GM03348 (cell line): ENCODE measurements at regions not wholly inside any gene's neighbourhood (a gene's known extent, or its start where the extent isn't known, plus 50 kb on each side); places are given as distances from the start of the nearest gene placed in this dataset.
"Not testable (repeated sequence)": the region's sequence is repeated elsewhere in the genome, so short reads cannot be mapped to it uniquely, and the experiment has no call there.

ENCODE experiments used
- DNase-seq: peaks from one replicate; pipeline ENCODE4 v3.0.0; 2012; ENCODE audit warnings: low spot score

DNA sequence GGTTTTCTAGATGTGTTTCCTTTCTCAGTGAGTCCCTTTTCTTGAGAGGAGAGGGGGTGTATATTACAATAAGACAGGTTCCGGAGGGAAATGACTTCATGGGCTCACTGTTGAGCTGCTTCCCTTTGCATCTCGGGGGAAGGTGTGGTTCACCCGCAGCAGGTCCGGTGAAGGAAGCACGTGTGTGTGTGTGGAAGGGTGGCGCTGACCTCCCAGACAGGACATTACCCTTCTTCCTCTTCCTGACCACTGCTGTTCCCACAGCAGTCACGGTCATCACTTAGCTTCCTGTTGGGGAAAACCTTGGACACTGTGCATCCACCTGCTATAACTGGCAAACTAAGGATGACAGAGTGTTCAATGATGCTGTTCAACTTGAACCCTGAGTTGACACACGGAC lies 83.6 kb downstream of the PLEKHG1 start:
- DNase-seq, result no peak

DNA sequence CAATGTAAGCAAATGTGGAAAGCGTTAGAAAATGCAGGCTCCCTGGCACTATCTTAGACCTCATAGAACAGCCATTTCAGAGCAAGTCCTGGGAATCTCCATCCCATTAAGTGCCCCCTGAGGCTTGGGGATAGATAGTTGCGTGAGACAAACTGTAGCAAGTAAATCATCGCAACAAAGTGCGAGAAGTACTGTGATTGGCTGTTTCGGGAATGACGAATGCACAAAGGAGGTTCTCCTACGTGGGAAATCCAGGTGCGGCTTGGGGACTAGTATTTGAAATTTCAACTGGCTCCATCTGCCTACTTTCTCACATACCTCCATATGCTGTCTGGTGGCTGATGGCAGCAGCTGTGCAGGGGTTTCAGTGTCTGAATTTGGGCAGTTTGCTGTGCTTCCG lies 84.5 kb downstream of the PLEKHG1 start:
- no peak for DNase-seq

DNA sequence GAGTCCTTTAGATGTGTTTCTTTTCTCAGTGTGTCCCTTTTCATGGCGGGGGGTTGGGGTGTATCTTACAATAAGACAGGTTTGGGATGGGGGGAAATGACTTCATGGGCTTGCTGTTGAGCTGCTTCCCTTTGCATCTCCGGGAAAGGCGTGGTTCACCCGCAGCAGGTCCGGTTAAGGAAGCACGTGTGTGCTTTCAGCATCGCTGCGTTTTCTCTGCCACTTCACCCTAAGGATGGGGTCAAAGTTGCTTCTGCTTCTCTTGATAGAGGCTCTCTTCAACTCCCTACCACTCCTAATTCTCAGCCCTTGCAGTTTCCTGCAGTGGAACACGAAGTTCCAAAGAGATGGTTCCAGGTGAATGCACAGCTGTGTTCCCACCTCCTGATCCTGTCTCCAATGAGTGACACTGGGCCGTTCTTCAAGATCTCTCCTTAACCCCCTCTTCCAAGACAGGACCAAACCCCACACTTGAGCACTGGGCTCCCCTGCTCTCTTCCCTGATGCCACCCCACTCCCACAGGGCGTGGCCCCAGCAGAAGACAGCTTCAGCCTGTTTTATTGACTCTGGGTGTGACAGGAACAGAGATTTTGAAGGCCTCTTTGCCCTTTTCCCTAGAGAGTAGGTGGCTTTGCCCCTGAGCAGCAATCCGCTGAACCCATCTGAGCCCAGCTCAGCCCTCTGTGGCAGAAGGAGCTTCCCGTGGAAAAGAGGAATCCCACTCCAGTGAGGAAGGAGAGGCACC lies 85.2 kb downstream of the PLEKHG1 start:
- DNase-seq, result no peak

DNA sequence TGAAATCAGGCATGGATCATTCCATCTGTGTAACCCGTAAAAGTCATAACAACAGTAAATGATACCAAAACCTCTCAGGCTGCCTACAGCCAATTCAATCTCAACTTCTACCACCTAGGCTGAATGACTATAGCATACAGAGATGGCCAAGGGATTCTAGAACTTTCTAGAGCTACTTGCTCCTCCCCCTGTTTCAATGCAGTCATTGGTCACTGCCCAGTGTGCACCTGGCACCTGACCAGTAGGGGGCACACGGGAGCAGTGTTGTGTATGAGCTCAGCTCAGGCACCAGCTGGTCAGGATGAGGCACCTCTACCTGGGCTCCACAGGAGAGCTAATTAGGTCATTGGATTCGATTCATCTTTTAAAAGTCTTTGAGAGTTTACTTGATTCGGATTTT lies 86.2 kb downstream of the PLEKHG1 start:
- DNase-seq, result peak; percentile 21

DNA sequence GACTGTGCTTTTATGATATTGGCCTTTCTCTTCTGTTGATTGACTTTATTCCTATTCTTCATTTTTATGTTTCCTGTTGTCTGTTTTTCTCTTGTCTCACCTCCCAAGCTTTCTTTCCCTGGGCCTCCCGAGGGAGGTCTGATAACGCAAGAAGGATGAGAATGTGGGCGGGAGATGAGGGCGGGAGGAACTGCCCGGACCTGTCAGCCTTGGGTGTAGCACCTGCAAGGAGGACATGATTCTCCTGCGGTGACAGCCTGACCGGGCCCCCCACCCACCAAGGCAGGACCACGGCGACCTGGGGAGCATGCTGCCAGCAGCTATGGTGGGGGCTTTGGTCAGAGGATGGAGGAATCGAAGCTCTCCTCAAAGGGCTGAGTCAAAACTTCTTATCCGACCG lies 86.9 kb downstream of the PLEKHG1 start:
- no peak for DNase-seq

DNA sequence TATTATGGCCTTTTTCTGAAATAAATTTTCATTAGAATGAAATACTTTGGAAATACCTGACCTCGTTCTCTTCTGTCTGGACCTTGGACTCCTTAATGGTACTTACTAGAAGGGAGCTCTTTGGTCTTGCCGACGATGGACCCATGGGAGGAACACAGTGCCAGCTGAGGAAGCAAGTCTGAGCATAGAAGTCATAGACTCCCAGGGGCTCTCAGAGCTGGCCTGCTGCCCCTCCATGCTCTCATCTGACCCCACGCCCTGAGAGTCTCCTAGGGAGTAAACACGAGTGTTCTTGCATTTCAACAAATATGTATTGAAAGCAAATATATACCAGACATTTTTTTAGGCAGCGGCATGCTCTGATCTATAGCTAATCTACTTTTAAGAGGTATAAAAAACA lies 87.8 kb downstream of the PLEKHG1 start:
- no peak for DNase-seq

DNA sequence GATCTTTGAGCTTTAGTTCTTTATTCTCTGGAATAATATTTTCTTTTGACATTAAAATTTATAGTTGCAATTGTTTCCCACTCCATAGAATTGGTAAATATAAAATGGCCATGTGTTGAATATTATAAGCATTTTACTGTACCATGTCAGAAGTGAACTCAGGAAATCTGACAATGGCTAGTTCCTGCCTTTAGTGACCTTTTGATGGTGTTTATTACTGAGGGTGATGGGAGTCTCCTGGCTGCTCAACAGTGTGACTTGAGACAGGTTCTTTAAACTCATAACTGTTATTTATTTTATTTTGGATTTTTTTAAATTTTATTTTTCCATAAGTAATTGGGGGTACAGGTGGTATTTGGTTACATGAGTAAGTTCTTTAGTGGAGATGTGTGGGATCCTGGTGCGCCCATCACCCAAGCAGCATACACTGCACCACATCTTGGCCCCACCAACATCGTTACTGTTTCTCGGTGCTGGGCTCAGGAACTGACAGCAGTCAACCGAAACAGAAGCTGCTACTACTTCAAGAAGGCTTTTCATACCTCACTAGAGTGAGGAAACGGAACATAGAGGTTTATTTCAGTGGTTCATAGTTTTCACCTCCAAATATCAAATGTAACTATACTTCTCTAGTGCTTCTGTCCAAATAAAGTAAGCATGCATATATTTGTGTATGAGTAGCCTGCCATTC lies 90.4 kb downstream of the PLEKHG1 start:
- no peak for DNase-seq

DNA sequence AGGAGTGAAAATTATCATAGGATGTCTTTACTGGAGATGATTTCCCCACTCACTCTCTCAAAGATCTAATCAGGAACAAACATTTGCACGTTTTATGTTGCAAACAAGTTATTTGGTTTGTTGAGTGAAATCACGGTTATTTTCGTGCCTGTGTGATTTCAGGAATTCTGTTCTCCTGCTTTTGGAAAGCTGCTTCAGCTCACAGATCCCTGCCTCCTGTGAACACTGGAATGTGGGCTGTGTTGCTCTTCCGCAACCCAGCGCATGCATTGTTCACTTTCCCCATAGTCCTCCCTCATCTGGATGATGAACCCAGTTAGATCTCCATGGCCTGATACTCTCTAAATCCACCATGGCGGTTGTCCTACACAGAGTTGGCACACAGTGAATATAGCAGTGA lies 91.0 kb downstream of the PLEKHG1 start:
- no peak for DNase-seq

DNA sequence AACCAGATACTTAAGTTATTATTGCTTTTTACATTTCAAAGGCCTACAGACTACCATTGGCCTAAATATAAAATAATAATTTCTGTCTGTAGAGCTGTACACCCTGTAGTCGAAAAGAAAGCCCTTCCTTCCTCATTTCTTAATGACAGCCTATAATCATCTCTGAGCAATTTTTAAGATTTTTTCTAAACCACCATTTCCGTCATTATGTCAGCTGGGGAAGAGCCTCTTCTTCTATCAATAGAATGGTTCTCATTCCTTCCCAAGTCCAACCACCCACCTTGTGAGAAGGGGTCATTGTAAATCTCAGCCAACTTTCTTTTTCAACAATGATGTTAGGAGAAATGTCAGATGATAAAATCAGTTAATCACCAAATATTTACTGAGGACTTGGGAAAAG lies 91.8 kb downstream of the PLEKHG1 start:
- DNase-seq, result no peak

DNA sequence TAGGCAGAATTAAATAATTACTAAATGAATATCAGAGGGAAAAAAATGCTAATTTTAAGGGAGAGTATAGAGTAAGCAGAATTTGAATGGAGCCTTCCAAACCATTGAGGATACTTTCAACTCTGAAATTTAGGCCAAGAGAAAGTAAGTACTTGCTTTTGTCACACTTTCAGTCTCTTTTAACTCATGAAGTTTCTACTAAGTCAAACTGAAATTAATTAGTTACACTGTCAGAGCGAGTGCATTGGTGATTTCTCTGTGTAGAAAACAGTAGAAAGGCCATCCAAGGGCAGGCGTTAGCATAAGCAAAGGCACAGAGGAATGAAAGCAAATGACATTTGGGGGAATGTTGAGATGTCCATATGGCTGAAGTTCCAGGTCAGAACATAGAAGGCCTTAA lies 92.9 kb downstream of the PLEKHG1 start:
- DNase-seq, result no peak

DNA sequence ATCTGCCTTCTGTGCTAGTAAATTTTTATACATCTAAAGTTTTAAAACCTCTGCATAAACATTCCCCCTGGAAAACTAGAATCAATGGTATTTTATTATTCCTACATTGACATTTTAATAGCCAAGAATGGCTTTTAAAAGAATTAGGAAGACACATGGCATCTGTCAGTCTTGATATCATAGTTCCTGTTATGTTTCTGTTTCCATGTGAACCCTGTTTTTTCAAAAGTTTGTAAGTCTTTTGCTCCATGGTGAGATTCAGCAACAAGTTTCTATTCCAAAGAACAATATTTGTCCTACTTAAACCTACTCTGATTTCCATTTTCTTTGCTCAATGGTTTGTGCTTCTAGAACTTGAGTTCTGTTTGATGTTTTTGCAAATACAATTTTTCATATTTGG lies 95.2 kb downstream of the PLEKHG1 start:
- DNase-seq, result no peak

DNA sequence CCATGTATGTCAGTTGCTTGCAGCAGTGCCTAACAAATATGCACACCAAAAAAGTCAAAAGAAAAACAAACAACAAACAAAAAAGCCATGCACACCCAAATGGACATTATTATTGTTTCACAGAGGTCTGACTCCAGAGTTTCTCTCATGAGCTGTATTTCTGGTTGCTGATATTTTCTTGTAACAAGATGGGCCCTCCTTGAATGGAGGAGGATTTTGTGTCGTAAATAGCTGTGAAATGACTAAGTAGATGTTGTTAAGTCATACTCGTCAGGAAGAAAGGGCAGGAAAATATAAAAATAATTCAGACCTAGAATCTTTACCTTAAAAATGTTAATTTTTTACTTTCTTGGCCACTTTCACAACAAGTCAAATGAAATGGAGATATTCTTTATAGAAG lies 96.0 kb downstream of the PLEKHG1 start:
- no peak for DNase-seq

DNA sequence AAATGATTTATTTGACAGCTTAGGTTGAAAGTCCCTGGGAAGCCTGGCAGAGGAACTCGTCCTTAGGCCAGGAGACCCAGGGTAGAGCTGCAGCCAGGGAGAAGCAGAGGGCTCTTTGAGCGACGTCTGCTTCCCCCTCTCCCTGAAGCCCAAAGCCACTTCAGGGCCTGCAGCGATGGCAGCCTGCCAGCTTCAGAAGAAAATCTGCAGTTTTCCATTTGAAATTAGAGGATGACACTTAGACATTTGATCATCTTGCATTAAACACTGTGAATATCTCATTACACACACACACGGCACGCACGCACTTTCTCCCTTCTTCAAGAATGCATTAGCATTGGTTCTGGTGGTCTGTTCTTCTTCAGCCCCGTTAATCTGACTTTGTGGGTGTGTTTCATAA lies 96.5 kb downstream of the PLEKHG1 start:
- no peak for DNase-seq

DNA sequence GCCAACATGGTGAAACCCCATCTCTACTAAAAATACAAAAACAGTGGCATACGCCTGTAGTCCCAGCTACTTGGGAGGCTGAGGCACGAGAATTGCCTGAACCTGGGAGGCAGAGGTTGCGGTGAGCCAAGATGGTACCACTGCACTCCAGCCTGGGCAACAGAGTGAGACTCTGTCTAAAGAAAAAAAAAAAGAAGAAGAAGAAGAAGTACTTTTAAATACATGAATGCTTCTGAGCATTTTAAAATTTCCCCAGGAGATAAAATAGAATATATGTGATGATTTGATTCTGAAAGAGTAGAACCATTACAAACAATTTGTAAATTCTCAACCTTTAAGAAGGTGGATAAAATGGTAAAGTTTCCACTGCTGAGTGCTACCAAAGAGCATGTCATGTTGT lies 97.2 kb downstream of the PLEKHG1 start:
- not testable (repeated sequence) for DNase-seq

DNA sequence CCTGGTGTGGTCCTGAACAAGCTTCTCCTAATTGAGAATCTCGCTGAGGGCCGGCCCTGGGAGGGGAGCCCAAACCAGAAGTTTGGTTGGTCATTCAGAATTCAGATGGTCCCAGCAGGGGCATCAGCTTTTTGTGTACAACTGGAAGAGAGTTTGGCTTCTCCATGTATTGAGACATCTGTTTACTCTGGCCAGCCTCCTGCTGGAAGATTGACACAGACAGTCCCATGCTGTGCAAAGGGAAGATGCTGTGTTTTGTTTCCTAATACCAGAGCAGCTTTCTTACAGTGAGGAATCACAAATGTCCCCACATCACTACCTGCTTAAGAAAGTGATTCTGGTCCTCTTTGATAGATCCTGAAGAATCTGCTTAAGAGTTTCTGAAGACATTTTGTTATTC lies 97.8 kb downstream of the PLEKHG1 start:
- no peak for DNase-seq

DNA sequence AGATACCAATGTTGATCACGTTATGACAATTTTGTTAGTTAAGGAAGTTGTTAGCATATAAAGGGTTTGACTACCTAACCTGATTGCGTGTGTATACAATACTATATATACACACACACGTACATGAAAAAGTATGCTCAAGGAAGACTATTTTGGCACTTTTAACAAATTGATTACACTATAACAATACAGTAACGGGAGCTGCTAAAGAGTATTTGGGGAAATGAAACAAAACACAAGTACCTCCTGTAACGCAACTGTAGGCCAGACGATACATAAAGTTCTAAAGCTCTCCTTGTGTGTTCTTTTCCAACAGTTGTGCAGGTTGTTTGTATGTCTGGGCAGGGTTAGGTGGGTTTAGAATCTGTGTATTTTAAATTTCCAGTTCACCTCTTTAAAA lies 98.7 kb downstream of the PLEKHG1 start:
- DNase-seq, result no peak

DNA sequence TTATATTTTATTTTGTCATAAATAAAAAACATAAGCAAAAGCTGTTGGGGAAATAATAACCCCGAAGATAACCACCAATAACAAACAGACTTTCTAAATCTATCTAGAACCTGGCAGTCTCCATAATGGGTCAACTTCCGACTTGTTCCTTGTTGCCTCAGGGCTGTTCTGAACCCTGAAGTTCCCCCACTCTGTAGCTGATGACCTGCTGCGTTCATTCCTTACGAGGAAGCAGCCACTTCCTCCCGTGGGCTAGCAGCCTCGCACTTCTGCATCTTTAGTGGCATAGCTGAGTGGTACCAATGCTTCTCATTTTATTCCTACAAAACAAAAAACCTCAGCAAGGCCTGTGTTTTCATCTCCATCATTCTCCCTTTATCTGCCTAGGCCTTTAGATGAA lies 103.0 kb downstream of the PLEKHG1 start:
- no peak for DNase-seq

DNA sequence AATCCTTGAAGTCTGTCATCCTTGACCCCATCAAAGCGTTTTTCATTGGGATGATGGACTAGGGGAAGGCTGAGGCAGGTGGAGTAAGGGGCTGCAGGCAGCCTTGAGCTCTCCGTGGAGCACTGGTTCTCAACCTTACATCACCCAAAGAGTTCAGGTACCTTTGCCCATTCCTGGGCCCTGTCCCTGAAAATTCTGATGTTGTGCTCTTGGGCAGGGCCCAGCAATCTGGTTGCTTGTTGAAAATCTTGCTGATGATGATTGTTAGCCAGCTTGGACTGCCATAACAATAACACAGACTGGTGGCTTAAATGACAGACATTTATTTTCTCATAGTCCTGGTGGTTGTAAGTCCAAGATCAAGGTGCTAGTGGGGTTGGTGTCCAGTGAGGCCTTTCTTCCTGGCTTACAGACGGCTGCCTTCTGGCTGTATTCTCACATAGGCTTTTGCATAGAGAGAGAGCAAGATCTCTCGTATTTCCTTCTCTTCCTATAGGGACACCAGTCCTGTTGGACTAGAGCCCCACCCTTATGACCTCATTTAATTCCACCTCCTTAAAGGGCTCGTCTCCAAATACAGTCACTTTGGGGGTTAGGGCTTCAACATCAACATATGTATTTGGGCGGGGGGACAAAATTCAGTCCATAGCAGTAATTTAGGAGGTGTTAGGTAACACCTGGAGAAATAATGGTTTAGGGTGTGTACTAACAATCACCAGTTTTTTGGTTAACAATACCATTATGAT lies 104.9 kb downstream of the PLEKHG1 start:
- no peak for DNase-seq

DNA sequence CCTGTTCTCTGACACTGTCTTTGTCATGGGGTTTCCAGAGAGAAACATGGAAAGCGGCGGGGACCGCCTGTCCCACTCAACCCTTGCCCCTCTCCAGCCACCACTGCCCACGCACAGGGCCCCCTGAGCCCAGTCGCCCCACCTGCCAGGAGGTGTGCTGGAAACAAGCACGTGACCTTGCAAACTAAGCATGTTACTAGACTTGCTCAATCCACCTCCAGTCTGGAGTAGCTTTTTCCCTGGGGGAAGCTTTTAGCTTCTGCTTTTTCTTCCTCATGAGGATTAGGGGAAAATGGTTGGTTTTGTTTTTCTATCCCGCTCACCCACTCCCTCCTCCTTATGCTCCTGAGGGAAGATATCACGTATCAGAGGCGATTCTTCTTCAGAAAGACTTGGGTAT lies 105.7 kb downstream of the PLEKHG1 start:
- DNase-seq, result no peak

DNA sequence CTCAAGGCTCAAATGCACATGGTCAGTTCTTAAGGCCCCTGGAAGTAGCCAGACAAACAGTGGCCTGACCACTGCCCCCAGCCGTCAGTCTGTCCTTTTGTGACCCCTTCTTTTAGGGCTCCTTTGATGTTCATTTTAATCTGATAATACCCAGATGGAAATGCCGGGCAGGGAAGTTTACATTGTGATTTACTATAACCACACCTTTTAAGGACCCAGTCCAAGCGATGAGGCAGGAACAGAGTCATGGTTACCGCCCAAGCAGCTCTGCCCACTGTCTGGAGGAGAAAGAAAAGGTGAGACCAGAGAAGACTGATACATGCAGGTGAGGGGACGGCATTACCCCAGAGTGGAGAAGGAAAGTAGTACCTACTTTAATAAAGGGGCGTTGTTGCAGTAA lies 110.6 kb downstream of the PLEKHG1 start:
- DNase-seq, result no peak

DNA sequence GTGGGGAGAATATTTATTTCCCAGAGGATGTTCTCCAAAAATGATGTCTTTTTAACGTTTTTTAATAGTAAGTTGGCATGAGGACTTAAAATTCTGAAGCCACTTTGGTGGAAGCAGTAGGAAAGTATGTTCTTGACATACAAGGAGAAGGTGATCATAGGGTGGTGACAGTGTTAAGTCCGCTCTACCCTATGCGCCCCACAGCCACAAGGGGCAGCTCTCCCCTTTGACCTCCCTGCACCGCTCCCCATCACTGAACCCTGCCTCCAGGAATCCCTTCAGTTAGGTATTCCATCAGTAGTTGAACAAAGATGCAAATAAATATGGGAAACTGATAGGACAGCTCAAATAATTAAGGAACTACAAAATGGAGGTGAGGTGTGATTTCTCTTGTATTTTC lies 111.4 kb downstream of the PLEKHG1 start:
- no peak for DNase-seq

DNA sequence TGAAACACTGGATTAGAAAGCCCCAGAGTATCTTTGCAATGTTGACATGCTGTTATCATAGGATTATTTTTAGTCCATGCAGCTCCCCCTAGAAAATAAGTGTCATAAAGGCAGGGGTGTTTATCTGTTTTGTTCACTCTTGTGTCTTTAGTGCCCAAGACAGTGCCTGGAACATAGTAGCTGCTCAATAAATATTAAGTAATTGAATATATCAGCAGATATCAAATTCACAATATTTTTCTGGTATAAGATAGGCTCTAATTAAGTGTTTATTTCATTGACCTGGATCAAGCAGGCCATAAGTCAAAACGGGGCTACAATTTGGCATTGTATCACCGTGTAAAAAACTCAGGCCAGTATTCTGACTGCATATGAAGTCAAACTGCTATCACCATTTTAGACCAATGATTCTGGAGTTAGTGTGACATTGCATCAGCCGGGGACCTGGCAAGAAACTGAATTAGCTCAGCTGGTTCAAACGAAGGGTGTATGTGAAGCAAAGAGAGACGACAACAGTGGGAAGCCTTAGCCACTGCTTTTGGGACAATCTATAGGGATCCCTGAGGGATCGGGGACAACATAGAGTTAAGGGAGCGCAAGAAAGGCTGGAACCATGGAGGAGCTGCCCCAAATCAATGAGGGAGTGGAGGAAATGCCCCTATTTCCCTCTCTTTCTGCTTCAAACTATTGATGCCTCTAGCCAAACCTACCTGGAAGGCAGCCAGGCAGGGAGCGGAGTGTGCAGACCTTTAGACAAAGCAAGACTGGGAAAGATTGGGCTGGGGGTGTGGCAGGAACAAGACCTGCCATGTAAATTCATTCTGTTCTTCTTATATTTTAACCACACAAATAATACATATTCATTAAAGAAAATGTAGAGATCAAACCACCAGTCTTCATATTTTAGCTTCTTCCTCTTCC lies 112.2 kb downstream of the PLEKHG1 start:
- DNase-seq, result no peak
